22Rv1 (cell line): ENCODE measurements at regions not wholly inside any gene's neighbourhood (a gene's known extent, or its start where the extent isn't known, plus 50 kb on each side); places are given as distances from the start of the nearest gene placed in this dataset.

ENCODE experiments used
- ZFX ChIP-seq: fragments of 450-650 bp; IDR thresholded peaks from 2 replicates; pipeline ENCODE4 v1.6.1; 2017; ENCODE audit warnings: antibody characterized with exemption, borderline replicate concordance
- TF ChIP-seq, protein P1 (sequence below): fragments of 450-650 bp; IDR thresholded peaks from 2 replicates; pipeline ENCODE4 v1.5.1; 2017; ENCODE audit warnings: mild to moderate bottlenecking

- TF ChIP-seq, protein P1, sequence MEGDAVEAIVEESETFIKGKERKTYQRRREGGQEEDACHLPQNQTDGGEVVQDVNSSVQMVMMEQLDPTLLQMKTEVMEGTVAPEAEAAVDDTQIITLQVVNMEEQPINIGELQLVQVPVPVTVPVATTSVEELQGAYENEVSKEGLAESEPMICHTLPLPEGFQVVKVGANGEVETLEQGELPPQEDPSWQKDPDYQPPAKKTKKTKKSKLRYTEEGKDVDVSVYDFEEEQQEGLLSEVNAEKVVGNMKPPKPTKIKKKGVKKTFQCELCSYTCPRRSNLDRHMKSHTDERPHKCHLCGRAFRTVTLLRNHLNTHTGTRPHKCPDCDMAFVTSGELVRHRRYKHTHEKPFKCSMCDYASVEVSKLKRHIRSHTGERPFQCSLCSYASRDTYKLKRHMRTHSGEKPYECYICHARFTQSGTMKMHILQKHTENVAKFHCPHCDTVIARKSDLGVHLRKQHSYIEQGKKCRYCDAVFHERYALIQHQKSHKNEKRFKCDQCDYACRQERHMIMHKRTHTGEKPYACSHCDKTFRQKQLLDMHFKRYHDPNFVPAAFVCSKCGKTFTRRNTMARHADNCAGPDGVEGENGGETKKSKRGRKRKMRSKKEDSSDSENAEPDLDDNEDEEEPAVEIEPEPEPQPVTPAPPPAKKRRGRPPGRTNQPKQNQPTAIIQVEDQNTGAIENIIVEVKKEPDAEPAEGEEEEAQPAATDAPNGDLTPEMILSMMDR = no peak
- no peak for TF ChIP-seq ZFX
Observed at GRCh38 chr12:89245090-89245489, 107.2 kb downstream of the DUSP6 start.
